MM.1S (cell line): ENCODE measurements at regions not wholly inside any gene's neighbourhood (a gene's known extent, or its start where the extent isn't known, plus 50 kb on each side); places are given as distances from the start of the nearest gene placed in this dataset.

Experiments
- DNase-seq: peaks from one replicate; pipeline ENCODE4 v3.0.0-alpha.2; 2015
- H2AFZ ChIP-seq: fragments of 300-600 bp; sonication (generic); 2 replicates; pipeline ENCODE4 v1.6.0; 2016; ENCODE audit warnings: antibody characterized with exemption, low read length
- H3F3A ChIP-seq: fragments of 300-600 bp; sonication (generic); 2 replicates; pipeline ENCODE4 v1.6.1; 2016; ENCODE audit warnings: mild to moderate bottlenecking, antibody characterized with exemption, low read length, moderate library complexity, mixed read lengths; ENCODE audit not compliant: insufficient read depth
- H3K27ac ChIP-seq: fragments of 300-600 bp; sonication (generic); 2 replicates; pipeline ENCODE4 v1.5.1; 2016; ENCODE audit warnings: mild to moderate bottlenecking, low read length
- H3K27me3 ChIP-seq: fragments of 300-600 bp; sonication (generic); replicated peaks from 2 replicates; pipeline ENCODE4 v1.6.0; 2016; ENCODE audit warnings: low read length; ENCODE audit not compliant: insufficient read depth
- H3K36me3 ChIP-seq: fragments of 300-600 bp; sonication (generic); replicated peaks from 2 replicates; pipeline ENCODE4 v1.6.1; 2016; ENCODE audit warnings: mild to moderate bottlenecking, low read length, mixed read lengths; ENCODE audit not compliant: insufficient read depth
- H3K4me1 ChIP-seq: fragments of 300-600 bp; sonication (generic); 2 replicates; pipeline ENCODE4 v1.6.1; 2016; ENCODE audit warnings: low read length, mixed read lengths
- H3K4me2 ChIP-seq: fragments of 300-600 bp; sonication (generic); 2 replicates; pipeline ENCODE4 v1.6.0; 2016; ENCODE audit warnings: low read depth, low read length
- H3K4me3 ChIP-seq: fragments of 300-600 bp; sonication (generic); 2 replicates; pipeline ENCODE4 v1.5.1; 2016; ENCODE audit warnings: low read length, mixed read lengths
- H3K79me2 ChIP-seq: fragments of 300-600 bp; sonication (generic); 2 replicates; pipeline ENCODE4 v1.6.1; 2016; ENCODE audit warnings: mixed run types, low read length, mixed read lengths
- H3K9ac ChIP-seq: fragments of 300-600 bp; sonication (generic); 2 replicates; pipeline ENCODE4 v1.6.1; 2016; ENCODE audit warnings: low read length, mixed read lengths
- H3K9me2 ChIP-seq: fragments of 300-600 bp; sonication (generic); replicated peaks from 2 replicates; pipeline ENCODE4 v1.6.1; 2016; ENCODE audit warnings: mild to moderate bottlenecking, low read length, mixed read lengths; ENCODE audit not compliant: insufficient read depth
- H3K9me3 ChIP-seq: fragments of 300-600 bp; sonication (generic); replicated peaks from 2 replicates; pipeline ENCODE4 v1.6.1; 2016; ENCODE audit warnings: mild to moderate bottlenecking, low read length, mixed read lengths; ENCODE audit not compliant: insufficient read depth
- H4K20me1 ChIP-seq: fragments of 300-600 bp; sonication (generic); 2 replicates; pipeline ENCODE4 v1.6.1; 2016; ENCODE audit warnings: mild to moderate bottlenecking, low read length, moderate library complexity, mixed read lengths; ENCODE audit not compliant: insufficient read depth
- EZH2 ChIP-seq: fragments of 300-600 bp; sonication (generic); optimal IDR thresholded peaks from 2 replicates; pipeline ENCODE3; 2017; ENCODE audit warnings: low read depth, mild to moderate bottlenecking, antibody characterized with exemption, low read length, mixed read lengths
- EZH2phosphoT487 ChIP-seq: fragments of 300-600 bp; sonication (generic); IDR thresholded peaks from 2 replicates; pipeline ENCODE4 v1.6.1; 2018; ENCODE audit warnings: antibody characterized with exemption, low read length
- TF ChIP-seq, protein P1 (sequence below): fragments of 300-600 bp; sonication (generic); IDR thresholded peaks from 2 replicates; pipeline ENCODE4 v1.5.1; 2016; ENCODE audit warnings: antibody characterized with exemption, low read length, mixed read lengths

DNA sequence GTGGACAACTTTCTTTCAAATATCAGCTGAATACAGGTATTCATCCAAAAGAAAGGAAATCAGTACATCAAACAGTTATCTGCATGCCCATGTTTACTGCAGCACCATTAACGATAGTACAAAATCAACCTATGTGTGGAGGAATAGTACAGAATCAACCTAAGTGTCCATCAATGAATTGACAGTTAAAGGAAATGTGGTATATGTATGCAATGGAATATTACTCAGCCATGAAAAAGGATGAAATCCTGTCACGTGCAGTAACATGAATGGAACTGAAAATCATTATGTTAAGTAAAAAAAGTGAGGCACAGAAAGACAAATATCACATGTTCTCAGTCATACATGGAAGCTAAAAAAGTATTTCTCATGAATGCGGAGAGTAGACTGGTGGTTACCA, 132.3 kb downstream of the MED15 start:
- DNase-seq: no peak
- Histone ChIP-seq H3K4me1 (no peaks in the 10 kb centered on the region), H3K79me2 (no peaks in the 10 kb centered on the region), H2AFZ (no peak overlapping the region), H3K4me2 (no peak overlapping the region), H3K9ac (no peak overlapping the region), H3F3A (no peaks in the 10 kb centered on the region), H3K9me2 (no peaks in the 10 kb centered on the region), H4K20me1 (no peaks in the 10 kb centered on the region), H3K27ac (no peak overlapping the region), H3K27me3 (peaks cover 4% of the 10 kb centered on the region; the same call in 1 of the 2 replicates), H3K9me3 (no peaks in the 10 kb centered on the region), H3K36me3 (no peaks in the 10 kb centered on the region), H3K4me3 (no peak overlapping the region)
- TF ChIP-seq, protein P1, sequence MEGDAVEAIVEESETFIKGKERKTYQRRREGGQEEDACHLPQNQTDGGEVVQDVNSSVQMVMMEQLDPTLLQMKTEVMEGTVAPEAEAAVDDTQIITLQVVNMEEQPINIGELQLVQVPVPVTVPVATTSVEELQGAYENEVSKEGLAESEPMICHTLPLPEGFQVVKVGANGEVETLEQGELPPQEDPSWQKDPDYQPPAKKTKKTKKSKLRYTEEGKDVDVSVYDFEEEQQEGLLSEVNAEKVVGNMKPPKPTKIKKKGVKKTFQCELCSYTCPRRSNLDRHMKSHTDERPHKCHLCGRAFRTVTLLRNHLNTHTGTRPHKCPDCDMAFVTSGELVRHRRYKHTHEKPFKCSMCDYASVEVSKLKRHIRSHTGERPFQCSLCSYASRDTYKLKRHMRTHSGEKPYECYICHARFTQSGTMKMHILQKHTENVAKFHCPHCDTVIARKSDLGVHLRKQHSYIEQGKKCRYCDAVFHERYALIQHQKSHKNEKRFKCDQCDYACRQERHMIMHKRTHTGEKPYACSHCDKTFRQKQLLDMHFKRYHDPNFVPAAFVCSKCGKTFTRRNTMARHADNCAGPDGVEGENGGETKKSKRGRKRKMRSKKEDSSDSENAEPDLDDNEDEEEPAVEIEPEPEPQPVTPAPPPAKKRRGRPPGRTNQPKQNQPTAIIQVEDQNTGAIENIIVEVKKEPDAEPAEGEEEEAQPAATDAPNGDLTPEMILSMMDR: no peak
- no peak for TF ChIP-seq EZH2
- no peak for TF ChIP-seq EZH2phosphoT487

DNA sequence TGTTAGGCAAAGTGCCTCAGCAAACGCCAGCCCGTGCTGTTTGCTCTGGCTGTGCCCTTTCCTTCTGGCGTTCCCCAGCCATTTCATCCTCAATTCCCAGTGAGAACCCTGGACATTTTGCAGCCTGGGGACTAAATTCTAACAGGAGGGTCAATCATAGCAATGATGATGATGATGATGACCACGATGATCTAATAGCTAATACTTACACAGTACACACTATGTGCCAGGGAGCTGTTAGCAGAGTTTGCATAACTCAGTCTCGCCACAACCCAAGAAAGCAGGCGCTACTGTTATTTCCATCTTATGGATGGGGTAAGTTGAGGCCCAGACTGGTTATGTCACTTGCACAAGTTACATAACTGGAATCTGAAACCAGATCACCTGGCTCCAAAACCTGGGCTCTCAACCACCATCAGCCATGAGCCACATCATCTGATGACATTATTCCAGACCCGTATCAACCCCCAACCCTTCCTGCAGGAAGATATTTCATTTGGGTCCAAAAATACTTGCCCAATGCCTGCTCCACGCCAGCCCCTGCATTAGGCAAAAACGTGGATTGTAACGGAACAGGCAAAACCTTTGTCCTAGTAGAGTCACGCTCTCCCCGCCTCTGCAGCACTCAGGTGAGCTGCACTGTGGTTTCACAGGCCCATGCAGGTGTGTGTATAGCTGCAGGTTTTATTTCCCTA, 132.6 kb upstream of the SERPIND1 start:
- peaks cover 4% of the 10 kb centered on the region; the same call in 1 of the 2 replicates for H3K27me3 ChIP-seq
- no peak overlapping the region for H3K4me3 ChIP-seq
- no peak for DNase-seq
- no peaks in the 10 kb centered on the region for H4K20me1 ChIP-seq
- no peaks in the 10 kb centered on the region for H3K79me2 ChIP-seq
- no peaks in the 10 kb centered on the region for H3K4me1 ChIP-seq
- no peak overlapping the region for H3K9ac ChIP-seq
- TF ChIP-seq, protein P1: no peak
- TF ChIP-seq EZH2phosphoT487 (no peak), EZH2 (no peak)
- no peak overlapping the region for H2AFZ ChIP-seq
- no peaks in the 10 kb centered on the region for H3K36me3 ChIP-seq
- H3K9me3 ChIP-seq: no peaks in the 10 kb centered on the region
- H3K27ac ChIP-seq: no peak overlapping the region
- H3K4me2 ChIP-seq: no peak overlapping the region
- H3F3A ChIP-seq: no peaks in the 10 kb centered on the region
- no peaks in the 10 kb centered on the region for H3K9me2 ChIP-seq

DNA sequence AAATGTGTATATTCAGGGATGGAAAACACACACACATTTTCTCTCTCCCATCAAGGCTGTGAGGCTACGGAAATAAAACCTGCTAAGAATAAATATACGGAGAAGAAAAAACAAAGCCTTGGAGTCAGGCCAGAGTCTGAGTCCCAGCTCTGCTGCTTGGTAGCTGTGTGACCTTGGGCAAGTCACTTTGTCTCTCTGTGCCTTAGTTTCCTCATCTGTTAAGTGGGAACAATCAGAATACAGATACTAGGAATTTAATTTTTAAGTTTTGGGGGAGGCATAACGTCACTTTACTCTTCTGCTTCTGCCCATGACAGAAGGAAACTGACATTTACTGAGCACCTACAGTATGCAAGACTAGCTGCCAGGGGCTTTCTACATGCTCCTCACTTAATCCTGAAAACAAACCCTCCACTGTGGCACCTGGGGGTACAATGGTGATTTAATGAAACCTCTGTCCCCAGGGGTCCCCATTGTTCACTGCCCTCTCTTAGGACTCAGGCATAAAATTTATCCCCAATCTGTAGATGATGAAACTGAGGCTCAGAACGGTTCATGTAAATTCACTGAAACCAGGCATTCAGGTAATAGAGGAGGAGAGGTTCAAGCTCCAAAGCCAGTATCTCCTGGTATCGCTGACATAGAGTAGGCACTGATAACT, 131.9 kb upstream of the SERPIND1 start:
- no peak overlapping the region for H3K27ac ChIP-seq
- no peaks in the 10 kb centered on the region for H3K36me3 ChIP-seq
- no peak overlapping the region for H3K9ac ChIP-seq
- H4K20me1 ChIP-seq: no peaks in the 10 kb centered on the region
- peaks cover 4% of the 10 kb centered on the region; the same call in 1 of the 2 replicates for H3K27me3 ChIP-seq
- H3K9me3 ChIP-seq: no peaks in the 10 kb centered on the region
- no peak for DNase-seq
- no peaks in the 10 kb centered on the region for H3K4me1 ChIP-seq
- no peak overlapping the region for H3K4me2 ChIP-seq
- no peaks in the 10 kb centered on the region for H3K79me2 ChIP-seq
- H2AFZ ChIP-seq: no peak overlapping the region
- TF ChIP-seq EZH2phosphoT487 (no peak), EZH2 (no peak)
- TF ChIP-seq, protein P1: no peak
- no peaks in the 10 kb centered on the region for H3K9me2 ChIP-seq
- no peak overlapping the region for H3K4me3 ChIP-seq
- H3F3A ChIP-seq: no peaks in the 10 kb centered on the region
